ENCODE measurements at regions not wholly inside any gene's neighbourhood (a gene's known extent, or its start where the extent isn't known, plus 50 kb on each side); places are given as distances from the start of the nearest gene placed in this dataset.

DNA sequence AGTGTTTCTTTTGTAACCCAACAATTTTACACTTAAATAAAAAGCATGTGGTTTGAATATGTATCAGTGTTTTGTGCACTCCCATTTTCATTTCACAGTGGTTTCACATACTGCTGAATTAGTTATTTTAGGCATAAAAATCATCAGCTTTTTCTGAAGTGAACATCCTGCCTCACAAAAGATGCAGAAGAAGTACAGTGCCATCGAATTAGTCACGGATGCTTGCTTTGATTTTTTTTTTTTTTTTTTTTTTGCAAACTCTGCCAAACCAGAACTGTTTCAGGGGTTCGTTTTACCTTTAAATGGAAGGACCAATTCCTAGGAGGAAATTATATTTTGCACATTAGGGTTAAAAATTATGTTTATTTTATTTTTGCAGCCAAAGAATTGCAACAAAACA, 158.6 kb downstream of the RPS12 start:
- DNase-seq (ENCODE audit: extremely low spot score): no peak
- ChIA-PET CTCF (interaction anchor here (1.2 to 3.9 kb wide), 4 partner anchors 9 to 150 kb away, joined by 3 to 24 read pairs (median 4); no protein-coding TSS in a partner anchor), POLR2A (no interaction called here)
- TF ChIP-seq, protein P1, sequence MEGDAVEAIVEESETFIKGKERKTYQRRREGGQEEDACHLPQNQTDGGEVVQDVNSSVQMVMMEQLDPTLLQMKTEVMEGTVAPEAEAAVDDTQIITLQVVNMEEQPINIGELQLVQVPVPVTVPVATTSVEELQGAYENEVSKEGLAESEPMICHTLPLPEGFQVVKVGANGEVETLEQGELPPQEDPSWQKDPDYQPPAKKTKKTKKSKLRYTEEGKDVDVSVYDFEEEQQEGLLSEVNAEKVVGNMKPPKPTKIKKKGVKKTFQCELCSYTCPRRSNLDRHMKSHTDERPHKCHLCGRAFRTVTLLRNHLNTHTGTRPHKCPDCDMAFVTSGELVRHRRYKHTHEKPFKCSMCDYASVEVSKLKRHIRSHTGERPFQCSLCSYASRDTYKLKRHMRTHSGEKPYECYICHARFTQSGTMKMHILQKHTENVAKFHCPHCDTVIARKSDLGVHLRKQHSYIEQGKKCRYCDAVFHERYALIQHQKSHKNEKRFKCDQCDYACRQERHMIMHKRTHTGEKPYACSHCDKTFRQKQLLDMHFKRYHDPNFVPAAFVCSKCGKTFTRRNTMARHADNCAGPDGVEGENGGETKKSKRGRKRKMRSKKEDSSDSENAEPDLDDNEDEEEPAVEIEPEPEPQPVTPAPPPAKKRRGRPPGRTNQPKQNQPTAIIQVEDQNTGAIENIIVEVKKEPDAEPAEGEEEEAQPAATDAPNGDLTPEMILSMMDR (IDR thresholded peaks at IDR 0.05; ENCODE audit: control extremely low read depth, extremely low read depth, low read depth, missing control alignments): no peak

DNA sequence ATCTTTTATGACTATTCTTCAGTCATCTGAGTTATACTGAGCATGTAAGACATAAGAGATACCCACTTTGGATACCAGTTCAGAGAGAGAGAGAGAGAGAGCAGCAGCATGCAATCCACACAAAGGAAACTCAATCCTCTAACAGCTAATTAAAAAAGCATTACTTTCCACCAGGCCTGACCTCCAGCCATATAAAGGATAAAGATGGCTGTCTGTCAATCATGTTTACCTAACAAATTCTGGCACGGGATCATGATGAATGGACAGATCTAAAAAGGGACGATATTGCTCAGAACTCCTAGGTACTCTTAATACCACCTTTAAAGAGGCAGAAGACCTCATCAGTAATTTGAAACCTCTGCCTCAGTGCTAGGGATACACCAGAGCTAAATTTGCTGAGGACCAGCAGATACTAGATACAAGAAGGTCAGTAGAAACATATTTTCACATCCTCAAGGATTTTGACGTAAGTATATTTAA, 159.2 kb downstream of the RPS12 start:
- CTCF ChIA-PET: interaction anchor here (1.0 to 3.9 kb wide), 6 partner anchors 9 to 150 kb away, joined by 3 to 24 read pairs (median 3); no protein-coding TSS in a partner anchor
- DNase-seq (ENCODE audit: extremely low spot score): no peak
- TF ChIP-seq, protein P1 (IDR thresholded peaks at IDR 0.05; ENCODE audit: control extremely low read depth, extremely low read depth, low read depth, missing control alignments): no peak
- POLR2A ChIA-PET: no interaction called here

DNA sequence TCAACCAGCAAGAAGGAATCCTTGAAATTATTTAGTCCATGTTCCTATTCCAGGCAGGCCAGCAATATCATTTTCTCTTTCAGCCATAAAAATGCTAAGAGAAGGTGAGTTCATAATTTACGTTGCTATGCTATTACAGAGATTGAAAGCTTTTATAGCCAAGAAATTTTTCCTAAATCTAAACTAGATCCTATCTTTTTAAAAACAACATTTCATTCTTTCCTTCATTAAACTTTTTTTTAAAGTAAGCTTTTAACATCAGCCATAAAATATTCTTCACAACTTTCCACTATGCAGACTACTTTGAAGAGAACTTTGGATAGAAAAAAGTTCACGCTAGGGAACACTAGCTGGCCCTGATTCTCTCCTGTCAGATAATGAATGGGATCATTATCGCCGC, 159.8 kb downstream of the RPS12 start:
- TF ChIP-seq, protein P1 (IDR thresholded peaks at IDR 0.05; ENCODE audit: control extremely low read depth, extremely low read depth, low read depth, missing control alignments): no peak
- CTCF ChIA-PET: interaction anchor here (0.8 to 3.9 kb wide), 6 partner anchors 9 to 151 kb away, joined by 3 to 24 read pairs (median 4); no protein-coding TSS in a partner anchor
- POLR2A ChIA-PET: no interaction called here
- no peak for DNase-seq (ENCODE audit: extremely low spot score)

DNA sequence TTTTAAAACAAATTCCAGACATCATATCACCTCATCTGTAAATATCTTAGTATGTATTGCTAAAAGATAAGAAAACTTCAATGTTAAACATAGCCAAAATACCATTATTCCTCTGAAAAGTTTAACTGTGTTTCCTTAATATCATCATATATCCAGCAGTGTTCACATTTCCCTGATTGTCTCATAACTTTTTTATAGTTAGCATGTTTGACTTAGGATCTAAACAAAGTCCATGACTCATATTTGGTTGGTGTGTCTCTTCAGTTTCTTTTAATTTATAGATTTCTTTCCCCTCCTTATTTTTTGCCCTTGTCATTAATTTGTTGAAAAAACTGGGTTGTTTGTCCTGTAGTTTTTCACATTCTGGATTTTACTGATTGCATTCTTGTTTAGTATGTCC, 163.0 kb downstream of the RPS12 start:
- TF ChIP-seq, protein P1 (IDR thresholded peaks at IDR 0.05; ENCODE audit: control extremely low read depth, extremely low read depth, low read depth, missing control alignments): no peak
- CTCF ChIA-PET: no interaction called here

DNA sequence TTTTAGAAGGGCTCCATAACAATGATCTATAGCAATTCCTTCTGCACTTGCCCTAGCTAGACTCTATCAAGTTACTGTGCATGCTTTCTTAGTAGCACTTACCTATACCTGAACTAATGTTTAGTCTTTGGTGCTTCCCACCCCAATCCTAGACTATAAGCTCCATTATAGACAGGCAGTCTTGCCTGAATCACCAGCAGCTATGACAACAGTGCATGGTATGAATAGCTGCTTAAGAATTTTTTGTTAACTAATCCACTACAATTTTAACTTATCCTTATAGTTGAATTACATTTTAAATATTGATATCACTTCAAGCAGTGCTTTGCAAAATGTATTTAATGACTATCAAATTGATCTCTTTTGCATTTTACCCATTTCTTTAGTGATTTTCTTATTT, 164.3 kb downstream of the RPS12 start:
- ChIA-PET CTCF (interaction anchor here (1.3 kb wide), 1 partner anchor 16 kb away, joined by 4 read pairs; no protein-coding TSS in a partner anchor), POLR2A (no interaction called here)
- no peak for DNase-seq (ENCODE audit: extremely low spot score)
- TF ChIP-seq, protein P1 (IDR thresholded peaks at IDR 0.05; ENCODE audit: control extremely low read depth, extremely low read depth, low read depth, missing control alignments): no peak

More for the DNA sequence above, 163.0 kb downstream of the RPS12 start:
- POLR2A ChIA-PET: no interaction called here
- no peak for DNase-seq (ENCODE audit: extremely low spot score)

DNA sequence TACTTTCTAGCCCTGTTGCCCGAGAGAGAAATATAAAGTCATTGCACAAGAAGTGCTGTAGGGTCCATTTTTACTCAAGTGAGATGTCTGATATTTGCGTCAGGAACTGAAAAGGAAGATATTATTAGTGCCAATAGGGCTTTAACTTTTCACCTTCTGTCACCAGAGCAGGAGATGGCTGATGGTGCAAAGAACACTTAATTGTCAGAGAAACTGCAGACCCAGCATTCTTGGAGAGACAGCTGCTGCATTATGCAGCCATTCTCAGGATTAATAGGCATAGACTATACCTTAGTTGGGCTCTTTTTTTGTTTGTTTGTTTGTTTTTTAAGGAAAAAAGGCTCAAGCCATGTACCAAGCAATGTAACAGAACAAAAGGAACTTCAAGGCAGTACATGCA, 179.4 kb downstream of the RPS12 start:
- CTCF ChIA-PET: interaction anchor here (1.0 kb wide), 1 partner anchor 163 kb away, joined by 3 read pairs; no protein-coding TSS in a partner anchor
- TF ChIP-seq, protein P1 (IDR thresholded peaks at IDR 0.05; ENCODE audit: control extremely low read depth, extremely low read depth, low read depth, missing control alignments): no peak

More for the DNA sequence above, 179.4 kb downstream of the RPS12 start:
- no peak for DNase-seq (ENCODE audit: extremely low spot score)
- POLR2A ChIA-PET: no interaction called here

Data from GM10248 (cell line).